ENCODE measurements at regions not wholly inside any gene's neighbourhood (a gene's known extent, or its start where the extent isn't known, plus 50 kb on each side); places are given as distances from the start of the nearest gene placed in this dataset.

DNA sequence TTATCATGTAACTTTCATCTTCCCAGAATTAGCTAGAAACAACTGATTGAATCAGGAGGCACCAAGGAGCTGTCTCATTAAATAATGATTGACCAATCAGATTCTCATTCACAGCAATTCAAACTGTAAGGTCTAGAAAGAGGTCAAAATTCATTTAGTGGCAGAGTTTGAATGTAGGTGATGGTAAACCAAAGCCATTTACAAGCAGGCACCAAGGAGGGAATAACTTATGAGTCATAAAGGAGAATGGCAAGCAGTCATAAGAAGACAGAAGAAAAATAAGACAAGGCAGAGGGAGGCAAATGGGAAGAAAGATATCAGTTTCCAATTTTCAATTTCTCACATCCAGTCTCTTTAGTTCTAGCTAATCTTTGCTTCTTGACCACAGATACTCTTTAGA, 52.9 kb upstream of the DEFB112 start:
- DNase-seq (ENCODE audit: extremely low spot score) = no peak
- Histone ChIP-seq H3K27ac (ENCODE audit: low read depth) (no peak overlapping the region), H3K4me1 (ENCODE audit: insufficient read depth) (no peaks in the 10 kb centered on the region), H3K36me3 (ENCODE audit: insufficient read depth) (no peaks in the 10 kb centered on the region), H3K4me3 (ENCODE audit: low read depth, low read length) (no peak overlapping the region)

DNA sequence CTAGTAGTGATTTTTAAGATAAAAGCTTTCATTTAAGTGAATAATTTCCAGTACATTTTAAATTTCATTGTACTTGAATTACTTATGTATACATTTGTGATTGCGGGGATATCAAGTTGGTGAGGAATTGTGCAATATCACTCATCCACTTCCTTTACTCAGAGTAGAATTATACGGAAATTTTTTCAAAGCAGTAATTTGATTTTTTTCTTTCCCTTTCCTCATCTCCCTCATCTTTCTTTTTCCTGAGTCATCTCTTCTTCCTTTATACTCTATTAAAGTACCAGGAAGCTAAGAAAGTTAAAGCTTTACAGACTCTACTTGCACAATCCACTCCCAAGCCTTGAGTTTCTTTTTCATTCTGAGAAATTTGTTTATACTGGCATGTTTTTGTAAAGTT, 60.9 kb upstream of the DEFB112 start:
- H3K27ac ChIP-seq (ENCODE audit: low read depth) = no peak overlapping the region
- H3K4me1 ChIP-seq (ENCODE audit: insufficient read depth) = no peaks in the 10 kb centered on the region
- 85% methylated on average over 2 of the region's 2 CpGs for WGBS
- H3K4me3 ChIP-seq (ENCODE audit: low read depth, low read length) = no peak overlapping the region
- DNase-seq (ENCODE audit: extremely low spot score) = no peak
- H3K36me3 ChIP-seq (ENCODE audit: insufficient read depth) = no peaks in the 10 kb centered on the region

DNA sequence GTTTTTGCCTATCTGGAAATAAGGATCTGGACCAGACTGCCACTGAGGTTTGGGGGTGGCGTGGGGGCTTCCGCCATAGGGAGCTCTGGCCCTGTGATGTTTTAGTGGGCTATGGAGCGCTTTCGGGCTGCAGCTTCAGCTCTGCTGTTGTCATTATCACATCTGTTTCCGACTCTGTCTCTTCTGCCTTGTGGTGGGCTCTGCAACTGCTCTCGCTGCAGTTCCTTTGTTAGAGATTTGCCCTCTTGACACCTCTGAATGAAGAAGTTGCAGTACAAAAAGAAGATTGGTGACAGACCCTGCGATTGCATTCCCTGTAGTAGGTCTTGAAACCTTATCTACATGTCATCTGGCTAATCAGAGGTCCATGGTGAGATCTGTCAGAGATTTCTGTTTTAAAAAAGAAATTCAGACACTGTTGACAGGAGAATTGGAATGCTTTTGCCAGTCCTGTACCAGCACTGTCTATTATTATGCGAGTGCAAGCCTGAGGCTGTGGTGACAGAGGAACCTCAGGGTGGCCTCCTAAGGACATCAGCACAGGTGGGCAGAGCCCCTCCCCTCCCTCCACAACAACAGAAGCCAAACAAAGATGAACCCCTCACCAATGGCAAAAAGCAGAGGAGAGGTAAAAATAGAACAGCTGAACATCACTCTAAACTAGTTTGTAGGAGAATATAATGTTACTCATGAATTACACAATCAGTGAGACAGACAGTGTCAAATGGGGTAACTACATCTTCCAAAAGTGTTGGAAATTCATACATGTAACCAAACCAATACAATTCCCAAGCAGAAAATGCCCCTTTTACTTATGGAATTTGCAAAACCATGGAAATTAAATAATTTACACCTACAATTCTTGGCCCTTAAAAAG, 63.5 kb upstream of the DEFB112 start:
- H3K27ac ChIP-seq (ENCODE audit: low read depth) = no peak overlapping the region
- WGBS = 51% methylated on average over 8 of the region's 8 CpGs
- no peaks in the 10 kb centered on the region for H3K36me3 ChIP-seq (ENCODE audit: insufficient read depth)
- H3K4me1 ChIP-seq (ENCODE audit: insufficient read depth) = no peaks in the 10 kb centered on the region
- no peak for DNase-seq (ENCODE audit: extremely low spot score)
- no peak overlapping the region for H3K4me3 ChIP-seq (ENCODE audit: low read depth, low read length)

- Histone ChIP-seq H3K4me1 (ENCODE audit: insufficient read depth) (no peaks in the 10 kb centered on the region), H3K4me3 (ENCODE audit: low read depth, low read length) (no peak overlapping the region), H3K27ac (ENCODE audit: low read depth) (no peak overlapping the region), H3K36me3 (ENCODE audit: insufficient read depth) (no peaks in the 10 kb centered on the region)
- WGBS = 50% methylated on average over 2 of the region's 2 CpGs
- DNase-seq (ENCODE audit: extremely low spot score) = no peak
Observed at GRCh38 chr6:50116390-50116789, 66.7 kb upstream of the DEFB112 start.

GRCh38 chr6:50116797-50117542, 67.2 kb upstream of the DEFB112 start:
- Histone ChIP-seq H3K4me3 (ENCODE audit: low read depth, low read length) (no peak overlapping the region), H3K4me1 (ENCODE audit: insufficient read depth) (no peaks in the 10 kb centered on the region), H3K27ac (ENCODE audit: low read depth) (no peak overlapping the region), H3K36me3 (ENCODE audit: insufficient read depth) (no peaks in the 10 kb centered on the region)
- WGBS = 52% methylated on average over 4 of the region's 4 CpGs
- DNase-seq (ENCODE audit: extremely low spot score) = no peak

GRCh38 chr6:50120300-50120699, 70.6 kb upstream of the DEFB112 start:
- Histone ChIP-seq H3K4me3 (ENCODE audit: low read depth, low read length) (no peak overlapping the region), H3K4me1 (ENCODE audit: insufficient read depth) (no peaks in the 10 kb centered on the region), H3K27ac (ENCODE audit: low read depth) (no peak overlapping the region), H3K36me3 (ENCODE audit: insufficient read depth) (no peaks in the 10 kb centered on the region)
- 64% methylated on average over 3 of the region's 3 CpGs for WGBS
- no peak for DNase-seq (ENCODE audit: extremely low spot score)

GRCh38 chr6:50123688-50124087, 74.0 kb upstream of the DEFB112 start:
- H3K27ac ChIP-seq (ENCODE audit: low read depth) = no peak overlapping the region
- H3K4me3 ChIP-seq (ENCODE audit: low read depth, low read length) = no peak overlapping the region

GRCh38 chr6:50124572-50124971, 74.8 kb upstream of the DEFB112 start:
- H3K36me3 ChIP-seq (ENCODE audit: insufficient read depth) = no peaks in the 10 kb centered on the region
- no peak for DNase-seq (ENCODE audit: extremely low spot score)
- H3K4me3 ChIP-seq (ENCODE audit: low read depth, low read length) = no peak overlapping the region
- H3K27ac ChIP-seq (ENCODE audit: low read depth) = no peak overlapping the region
- no peaks in the 10 kb centered on the region for H3K4me1 ChIP-seq (ENCODE audit: insufficient read depth)
- 61% methylated on average over 2 of the region's 2 CpGs for WGBS

More at GRCh38 chr6:50123688-50124087, 74.0 kb upstream of the DEFB112 start:
- H3K36me3 ChIP-seq (ENCODE audit: insufficient read depth) = no peaks in the 10 kb centered on the region
- no peaks in the 10 kb centered on the region for H3K4me1 ChIP-seq (ENCODE audit: insufficient read depth)
- DNase-seq (ENCODE audit: extremely low spot score) = no peak

DNA sequence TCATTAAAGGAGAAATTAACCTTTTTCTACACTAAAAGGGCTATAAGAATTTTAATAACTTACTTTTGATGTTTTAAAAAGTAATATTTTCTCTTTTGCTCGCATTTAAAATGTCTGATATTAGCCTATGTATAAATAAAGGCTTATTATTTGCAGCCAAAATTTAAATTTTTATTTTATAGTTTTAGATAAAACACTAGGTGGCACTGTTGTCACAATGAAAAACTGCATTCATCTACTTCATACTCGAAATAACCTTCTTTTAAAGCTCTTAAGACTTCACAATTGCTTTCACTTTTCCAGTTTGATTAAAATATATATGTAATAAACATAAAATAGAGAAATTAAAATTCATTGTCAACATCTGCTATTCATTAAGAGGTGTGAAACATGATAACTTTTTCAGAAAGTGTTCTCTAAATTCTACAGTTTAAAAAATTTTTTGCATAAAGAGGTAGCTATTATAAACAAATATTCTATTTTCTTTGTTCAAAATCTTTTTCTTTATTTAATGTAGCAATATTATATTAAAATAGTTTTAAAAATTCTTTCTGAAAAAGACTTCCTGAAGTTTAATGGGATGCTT, 78.8 kb upstream of the DEFB112 start:
- Histone ChIP-seq H3K4me1 (ENCODE audit: insufficient read depth) (no peaks in the 10 kb centered on the region), H3K4me3 (ENCODE audit: low read depth, low read length) (no peak overlapping the region)

GRCh38 chr6:50135968-50136367, 86.2 kb upstream of the DEFB112 start:
- DNase-seq (ENCODE audit: extremely low spot score) = no peak

More for the DNA sequence above, 78.8 kb upstream of the DEFB112 start:
- under 1% methylated on average over 2 of the region's 2 CpGs for WGBS
- Histone ChIP-seq H3K36me3 (ENCODE audit: insufficient read depth) (no peaks in the 10 kb centered on the region), H3K27ac (ENCODE audit: low read depth) (no peak overlapping the region)
- no peak for DNase-seq (ENCODE audit: extremely low spot score)

GRCh38 chr6:50141100-50141499, 91.4 kb upstream of the DEFB112 start:
- no peaks in the 10 kb centered on the region for H3K4me1 ChIP-seq (ENCODE audit: insufficient read depth)
- H3K4me3 ChIP-seq (ENCODE audit: low read depth, low read length) = no peak overlapping the region
- H3K27ac ChIP-seq (ENCODE audit: low read depth) = no peak overlapping the region
- no peak for DNase-seq (ENCODE audit: extremely low spot score)
- no peaks in the 10 kb centered on the region for H3K36me3 ChIP-seq (ENCODE audit: insufficient read depth)

More at GRCh38 chr6:50135968-50136367, 86.2 kb upstream of the DEFB112 start:
- Histone ChIP-seq H3K36me3 (ENCODE audit: insufficient read depth) (no peaks in the 10 kb centered on the region), H3K4me1 (ENCODE audit: insufficient read depth) (no peaks in the 10 kb centered on the region), H3K27ac (ENCODE audit: low read depth) (no peak overlapping the region), H3K4me3 (ENCODE audit: low read depth, low read length) (no peak overlapping the region)
- 68% methylated on average over 1 of the region's 1 CpG for WGBS

DNA sequence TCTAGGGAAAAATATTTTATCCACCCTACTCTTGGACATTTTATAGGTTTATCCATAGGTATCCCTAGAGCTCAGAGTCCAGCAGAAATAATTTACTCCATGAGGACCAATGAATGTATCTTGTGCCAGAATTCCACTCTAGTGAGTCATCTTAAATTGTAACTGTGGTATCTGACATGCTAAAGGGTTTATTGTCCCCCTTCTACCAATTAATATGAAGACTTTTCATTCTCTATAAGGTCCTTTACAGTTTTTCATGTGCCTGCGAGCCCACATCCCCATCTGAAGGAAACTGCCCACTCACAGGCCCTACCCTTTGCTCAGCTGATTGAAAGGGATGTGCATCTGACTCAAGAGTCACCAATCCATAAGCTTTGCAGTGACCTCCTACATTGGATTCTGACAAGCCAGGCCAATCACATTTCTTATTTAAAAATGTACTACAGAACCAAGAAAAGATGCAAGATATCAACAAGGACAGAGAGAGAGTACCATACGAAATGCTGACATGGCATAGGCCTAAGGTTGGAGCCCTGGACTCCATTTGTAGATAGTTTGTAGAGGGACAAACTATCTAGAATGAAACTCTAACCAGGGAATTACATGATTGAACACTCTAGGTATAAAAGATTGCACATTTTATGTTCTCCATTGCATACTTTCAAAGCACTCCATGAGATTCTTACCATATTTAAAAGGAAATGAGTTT, 93.4 kb upstream of the DEFB112 start:
- no peak for DNase-seq (ENCODE audit: extremely low spot score)
- Histone ChIP-seq H3K4me3 (ENCODE audit: low read depth, low read length) (no peak overlapping the region), H3K27ac (ENCODE audit: low read depth) (no peak overlapping the region), H3K36me3 (ENCODE audit: insufficient read depth) (no peaks in the 10 kb centered on the region), H3K4me1 (ENCODE audit: insufficient read depth) (no peaks in the 10 kb centered on the region)
- 69% methylated on average over 2 of the region's 2 CpGs for WGBS

- no peak overlapping the region for H3K27ac ChIP-seq (ENCODE audit: low read depth)
- no peak for DNase-seq (ENCODE audit: extremely low spot score)
Observed at GRCh38 chr6:50145125-50145524, 95.4 kb upstream of the DEFB112 start.

More at GRCh38 chr6:50145125-50145524, 95.4 kb upstream of the DEFB112 start:
- H3K4me3 ChIP-seq (ENCODE audit: low read depth, low read length) = no peak overlapping the region
- no peaks in the 10 kb centered on the region for H3K36me3 ChIP-seq (ENCODE audit: insufficient read depth)
- H3K4me1 ChIP-seq (ENCODE audit: insufficient read depth) = no peaks in the 10 kb centered on the region
